Mesothelial cell of epicardium (in vitro differentiated cells): ENCODE measurements at regions not wholly inside any gene's neighbourhood (a gene's known extent, or its start where the extent isn't known, plus 50 kb on each side); places are given as distances from the start of the nearest gene placed in this dataset.

Experiments used
- DNase-seq, 2 experiments: peaks; one replicate each; pipeline ENCODE4 v3.0.0; 2021; ENCODE audit warnings: low spot score in 2 of 2; ENCODE audit not compliant: unreplicated experiment in 2 of 2
- H3K27ac Mint-ChIP-seq: 2 replicates; pipeline ENCODE4 v1.8.0; 2021; ENCODE audit warnings: mixed read lengths
- H3K27me3 Mint-ChIP-seq: 2 replicates; pipeline ENCODE4 v1.8.0; 2021; ENCODE audit warnings: low read depth, mixed read lengths
- H3K36me3 Mint-ChIP-seq: 2 replicates; pipeline ENCODE4 v1.8.0; 2021; ENCODE audit warnings: mixed read lengths
- H3K4me1 Mint-ChIP-seq: 2 replicates; pipeline ENCODE4 v1.8.0; 2021; ENCODE audit warnings: mixed read lengths
- H3K4me3 Mint-ChIP-seq: 2 replicates; pipeline ENCODE4 v1.8.0; 2021; ENCODE audit warnings: mild to moderate bottlenecking, moderate library complexity, mixed read lengths
- H3K9me3 Mint-ChIP-seq: 2 replicates; pipeline ENCODE4 v1.8.0; 2021; ENCODE audit warnings: mixed read lengths
- CTCF ChIP-seq: fragments of 200-600 bp; sonication (generic); IDR thresholded peaks from one replicate; pipeline ENCODE4 v1.5.0; 2021; ENCODE audit warnings: antibody characterized with exemption; ENCODE audit not compliant: unreplicated experiment

- Mint-ChIP-seq H3K36me3 (no peaks in the 10 kb centered on the region), H3K27me3 (no peaks in the 10 kb centered on the region), H3K27ac (no peak overlapping the region), H3K4me1 (peaks cover 20% of the 10 kb centered on the region), H3K4me3 (no peak overlapping the region), H3K9me3 (no peaks in the 10 kb centered on the region)
- no peak for TF ChIP-seq CTCF
- no peak for DNase-seq
These were observed 63.2 kb upstream of the FHIP2A start for GRCh38 chr10:114758331-114758730.

- Mint-ChIP-seq H3K27ac (no peak overlapping the region), H3K27me3 (no peaks in the 10 kb centered on the region), H3K4me3 (no peak overlapping the region), H3K9me3 (no peaks in the 10 kb centered on the region), H3K4me1 (peaks cover under 1% of the 10 kb centered on the region), H3K36me3 (no peaks in the 10 kb centered on the region)
- DNase-seq, result no peak
- TF ChIP-seq CTCF, result no peak
These were observed 60.1 kb upstream of the FHIP2A start for GRCh38 chr10:114761205-114762193.

- DNase-seq, result no peak
- no peak overlapping the region for H3K4me3 Mint-ChIP-seq
- H3K36me3 Mint-ChIP-seq, result no peaks in the 10 kb centered on the region
- H3K27ac Mint-ChIP-seq, result no peak overlapping the region
- peaks cover 6% of the 10 kb centered on the region for H3K27me3 Mint-ChIP-seq
- peaks cover 10% of the 10 kb centered on the region for H3K4me1 Mint-ChIP-seq
- no peak for TF ChIP-seq CTCF
- no peaks in the 10 kb centered on the region for H3K9me3 Mint-ChIP-seq
These were observed 58.8 kb upstream of the FHIP2A start for GRCh38 chr10:114762811-114763210.

- H3K36me3 Mint-ChIP-seq, result no peaks in the 10 kb centered on the region
- H3K4me1 Mint-ChIP-seq, result peaks cover 10% of the 10 kb centered on the region
- no peak for DNase-seq
- H3K4me3 Mint-ChIP-seq, result no peak overlapping the region
- TF ChIP-seq CTCF, result no peak
- no peak overlapping the region for H3K27ac Mint-ChIP-seq
- peaks cover 12% of the 10 kb centered on the region for H3K27me3 Mint-ChIP-seq
- no peaks in the 10 kb centered on the region for H3K9me3 Mint-ChIP-seq
These were observed 56.9 kb upstream of the FHIP2A start for GRCh38 chr10:114764656-114765055.

GRCh38 chr10:114766470-114766869 is 55.1 kb upstream of the FHIP2A start:
- no peak for DNase-seq
- TF ChIP-seq CTCF, result no peak
- Mint-ChIP-seq H3K27me3 (peaks cover 15% of the 10 kb centered on the region), H3K4me3 (peak overlapping the region; percentile 54), H3K27ac (no peak overlapping the region), H3K4me1 (peaks cover 10% of the 10 kb centered on the region), H3K9me3 (no peaks in the 10 kb centered on the region), H3K36me3 (no peaks in the 10 kb centered on the region)
